CD4-positive, alpha-beta T cell (primary cell): ENCODE measurements at regions not wholly inside any gene's neighbourhood (a gene's known extent, or its start where the extent isn't known, plus 50 kb on each side); places are given as distances from the start of the nearest gene placed in this dataset.

Experiments used
- ATAC-seq: fragments of 200-7000 bp; cut with Tn5 transposase; one replicate; pipeline ENCODE4 v1.10.0; 2022; ENCODE audit warnings: mild to moderate bottlenecking; ENCODE audit not compliant: poor library complexity
- CTCF ChIA-PET: fragments of 350-600 bp; sonication (Branson Sonifier 250); formaldehyde crosslinking; loops from one replicate; lab custom pipeline; 2021; ENCODE audit warnings: antibody characterized with exemption, inconsistent platforms; lab: Charles Lee
- POLR2A ChIA-PET: fragments of 350-600 bp; sonication (Branson Sonifier 250); formaldehyde crosslinking; loops from one replicate; lab custom pipeline; 2021; ENCODE audit warnings: antibody characterized with exemption, inconsistent platforms; lab: Charles Lee
- DNase-seq, 14 experiments: peaks; one replicate each; pipeline ENCODE4 v3.0.0-alpha.2; 2013 to 2020; ENCODE audit warnings: mixed read lengths in 2 of 14
- H3K27ac ChIP-seq, 2 donors: one replicate each; pipeline versions ENCODE4 v1.5.1 to v1.7.0; 2013; ENCODE audit warnings: low read length in 2 of 2, low read depth in 1 of 2, mild to moderate bottlenecking in 1 of 2
- H3K27me3 ChIP-seq, 2 experiments: 1 replicate in 1 of 2; 2 replicates in 1 of 2; pipeline versions ENCODE4 v1.6.1 to v1.7.0; 2013; ENCODE audit warnings: low read length in 2 of 2, control low read depth in 1 of 2, mild to moderate bottlenecking in 1 of 2, moderate library complexity in 1 of 2; ENCODE audit not compliant: insufficient read depth in 2 of 2, control insufficient read depth in 1 of 2
- H3K36me3 ChIP-seq: one replicate; pipeline ENCODE4 v1.6.1; 2013; ENCODE audit warnings: low read length, control low read depth; ENCODE audit not compliant: insufficient read depth
- H3K4me1 ChIP-seq: one replicate; pipeline ENCODE4 v1.6.1; 2013; ENCODE audit warnings: low read length, control low read depth; ENCODE audit not compliant: insufficient read depth
- H3K4me3 ChIP-seq: one replicate; pipeline ENCODE4 v1.5.1; 2013; ENCODE audit warnings: mild to moderate bottlenecking, low read length, moderate library complexity
- H3K9me3 ChIP-seq, 2 experiments: 1 replicate in 1 of 2; 2 replicates in 1 of 2; pipeline versions ENCODE4 v1.6.1 to v1.7.0; 2013; ENCODE audit warnings: low read length in 2 of 2, mild to moderate bottlenecking in 2 of 2, control low read depth in 1 of 2, moderate library complexity in 1 of 2; ENCODE audit not compliant: control insufficient read depth in 1 of 2, insufficient read depth in 1 of 2
- H3K27ac Mint-ChIP-seq: one replicate; pipeline ENCODE4 v1.8.0; 2020; ENCODE audit warnings: mixed read lengths
- H3K27me3 Mint-ChIP-seq: one replicate; pipeline ENCODE4 v1.8.0; 2021; ENCODE audit warnings: mixed read lengths
- H3K36me3 Mint-ChIP-seq: one replicate; pipeline ENCODE4 v1.8.0; 2021; ENCODE audit warnings: low read depth, mixed read lengths
- H3K4me1 Mint-ChIP-seq: one replicate; pipeline ENCODE4 v1.8.0; 2021; ENCODE audit warnings: low read depth, mixed read lengths
- H3K4me3 Mint-ChIP-seq: one replicate; pipeline ENCODE4 v1.8.0; 2020; ENCODE audit warnings: mild to moderate bottlenecking, mixed read lengths
- H3K9me3 Mint-ChIP-seq: one replicate; pipeline ENCODE4 v1.8.0; 2020; ENCODE audit warnings: mixed read lengths
- CTCF ChIP-seq: fragments of 200-600 bp; IDR thresholded peaks from one replicate; pipeline ENCODE4 v1.8.0; 2022; ENCODE audit warnings: antibody characterized with exemption, mild to moderate bottlenecking
- intact Hi-C, 2 experiments: fragments of 100-400 bp; cut with DNase I in 1 of 2; cut with micrococcal nuclease in 1 of 2; formaldehyde crosslinking; loops; one replicate each; pipeline versions ENCODE4 v1.15.1 to v1.9.0; 2023 to 2025; cut with DNase I, micrococcal nuclease

GRCh38 chr10:18861382-18861781 is 187.2 kb upstream of the MALRD1 start:
- H3K9me3 Mint-ChIP-seq = peaks cover 5% of the 10 kb centered on the region

GRCh38 chr10:18866852-18867251 is 181.7 kb upstream of the MALRD1 start:
- H3K27me3 Mint-ChIP-seq = no peaks in the 10 kb centered on the region
- H3K9me3 ChIP-seq = peaks cover 0 to 3% of the 10 kb centered on the region in 2 experiments
- no peak overlapping the region for H3K4me3 Mint-ChIP-seq
- no peak for DNase-seq
- no peak for ATAC-seq
- no peaks in the 10 kb centered on the region for H3K36me3 ChIP-seq
- H3K4me3 ChIP-seq = no peak overlapping the region
- ChIA-PET CTCF (no interaction called here), POLR2A (no interaction called here)
- H3K27ac Mint-ChIP-seq = no peak overlapping the region
- H3K4me1 ChIP-seq = no peaks in the 10 kb centered on the region
- no peaks in the 10 kb centered on the region for H3K4me1 Mint-ChIP-seq
- intact Hi-C loops = no loop called here
- TF ChIP-seq CTCF = no peak
- no peaks in the 10 kb centered on the region for H3K36me3 Mint-ChIP-seq
- H3K9me3 Mint-ChIP-seq = peaks cover 7% of the 10 kb centered on the region
- no peak overlapping the region for H3K27ac ChIP-seq
- H3K27me3 ChIP-seq = no peaks in the 10 kb centered on the region

More at GRCh38 chr10:18861382-18861781, 187.2 kb upstream of the MALRD1 start:
- H3K27ac ChIP-seq = no peak overlapping the region
- intact Hi-C loops = no loop called here
- ATAC-seq (no peak), DNase-seq (no peak)
- Mint-ChIP-seq H3K4me3 (no peak overlapping the region), H3K36me3 (no peaks in the 10 kb centered on the region), H3K4me1 (no peaks in the 10 kb centered on the region), H3K27me3 (no peaks in the 10 kb centered on the region), H3K27ac (no peak overlapping the region)
- H3K36me3 ChIP-seq = no peaks in the 10 kb centered on the region
- H3K4me1 ChIP-seq = no peaks in the 10 kb centered on the region
- CTCF ChIA-PET = no interaction called here
- H3K9me3 ChIP-seq = no peaks in the 10 kb centered on the region
- H3K4me3 ChIP-seq = no peak overlapping the region
- TF ChIP-seq CTCF = no peak
- POLR2A ChIA-PET = no interaction called here
- no peaks in the 10 kb centered on the region for H3K27me3 ChIP-seq

GRCh38 chr10:18868919-18869318 is 179.7 kb upstream of the MALRD1 start:
- Mint-ChIP-seq H3K27ac (no peak overlapping the region), H3K27me3 (no peaks in the 10 kb centered on the region), H3K9me3 (peaks cover 7% of the 10 kb centered on the region), H3K36me3 (no peaks in the 10 kb centered on the region), H3K4me3 (no peak overlapping the region), H3K4me1 (no peaks in the 10 kb centered on the region)
- ATAC-seq (no peak), DNase-seq (no peak)
- TF ChIP-seq CTCF = no peak
- Histone ChIP-seq H3K36me3 (no peaks in the 10 kb centered on the region), H3K27me3 (no peaks in the 10 kb centered on the region), H3K4me1 (no peaks in the 10 kb centered on the region), H3K27ac (no peak overlapping the region), H3K9me3 (peaks cover 0 to 3% of the 10 kb centered on the region in 2 experiments), H3K4me3 (no peak overlapping the region)
- intact Hi-C loops = no loop called here
- ChIA-PET CTCF (no interaction called here), POLR2A (no interaction called here)
